ENCODE measurements at regions not wholly inside any gene's neighbourhood (a gene's known extent, or its start where the extent isn't known, plus 50 kb on each side); places are given as distances from the start of the nearest gene placed in this dataset.

GRCh38 chr4:117387072-117387471 is 301.7 kb upstream of the TRAM1L1 start:
- no peak overlapping the region for H3K27ac ChIP-seq
- TF ChIP-seq ZFX (IDR thresholded peaks at IDR 0.05; ENCODE audit: borderline replicate concordance) (no peak), CTCF (IDR thresholded peaks at IDR 0.05) (no peak)

- H3K27ac ChIP-seq, result no peak overlapping the region
- TF ChIP-seq ZFX (IDR thresholded peaks at IDR 0.05; ENCODE audit: borderline replicate concordance) (no peak), CTCF (IDR thresholded peaks at IDR 0.05) (no peak)
Measured at GRCh38 chr4:117400039-117400835, 314.9 kb upstream of the TRAM1L1 start.

- TF ChIP-seq CTCF (IDR thresholded peaks at IDR 0.05), result no peak
- no peak for TF ChIP-seq ZFX (IDR thresholded peaks at IDR 0.05; ENCODE audit: borderline replicate concordance)
- H3K27ac ChIP-seq, result no peak overlapping the region
Measured at GRCh38 chr4:117412661-117413060, 327.3 kb upstream of the TRAM1L1 start.

GRCh38 chr4:117417856-117418255 is 332.5 kb upstream of the TRAM1L1 start:
- TF ChIP-seq ZFX (IDR thresholded peaks at IDR 0.05; ENCODE audit: borderline replicate concordance) (no peak), CTCF (IDR thresholded peaks at IDR 0.05) (no peak)

GRCh38 chr4:117420948-117421347 is 335.6 kb upstream of the TRAM1L1 start:
- TF ChIP-seq ZFX (IDR thresholded peaks at IDR 0.05; ENCODE audit: borderline replicate concordance) (no peak), CTCF (IDR thresholded peaks at IDR 0.05) (no peak)
- no peak overlapping the region for H3K27ac ChIP-seq

More at GRCh38 chr4:117417856-117418255, 332.5 kb upstream of the TRAM1L1 start:
- H3K27ac ChIP-seq, result no peak overlapping the region

GRCh38 chr4:117421706-117422105 is 336.3 kb upstream of the TRAM1L1 start:
- TF ChIP-seq ZFX (IDR thresholded peaks at IDR 0.05; ENCODE audit: borderline replicate concordance) (no peak), CTCF (IDR thresholded peaks at IDR 0.05) (no peak)
- H3K27ac ChIP-seq, result no peak overlapping the region

GRCh38 chr4:117422297-117422696 is 336.9 kb upstream of the TRAM1L1 start:
- TF ChIP-seq CTCF (IDR thresholded peaks at IDR 0.05) (no peak), ZFX (IDR thresholded peaks at IDR 0.05; ENCODE audit: borderline replicate concordance) (no peak)
- no peak overlapping the region for H3K27ac ChIP-seq
